NCI-H2171 (cell line): ENCODE measurements at regions not wholly inside any gene's neighbourhood (a gene's known extent, or its start where the extent isn't known, plus 50 kb on each side); places are given as distances from the start of the nearest gene placed in this dataset.
"Not testable (repeated sequence)": the region's sequence is repeated elsewhere in the genome, so short reads cannot be mapped to it uniquely, and the experiment has no call there.

Source experiments
- DNase-seq: peaks from one replicate; lab custom pipeline; 2025; lab: John Stamatoyannopoulos, UW

- no peak for DNase-seq
These were observed 1365.4 kb downstream of the ARAP2 start for GRCh38 chr4:34878961-34879360.

- no peak for DNase-seq
These were observed 1364.1 kb downstream of the ARAP2 start for GRCh38 chr4:34880246-34880645.

GRCh38 chr4:34891892-34892291 lies 1352.4 kb downstream of the ARAP2 start:
- no peak for DNase-seq

GRCh38 chr4:34893382-34893781 lies 1350.9 kb downstream of the ARAP2 start:
- DNase-seq = no peak

- no peak for DNase-seq
These were observed 1324.3 kb downstream of the ARAP2 start for GRCh38 chr4:34920032-34920431.

GRCh38 chr4:34921391-34921790 lies 1322.9 kb downstream of the ARAP2 start:
- DNase-seq = no peak

GRCh38 chr4:34922325-34922724 lies 1322.0 kb downstream of the ARAP2 start:
- no peak for DNase-seq

GRCh38 chr4:34932591-34932990 lies 1311.7 kb downstream of the ARAP2 start:
- DNase-seq = no peak

GRCh38 chr4:34935739-34936138 lies 1308.6 kb downstream of the ARAP2 start:
- no peak for DNase-seq

GRCh38 chr4:34939073-34939472 lies 1305.2 kb downstream of the ARAP2 start:
- DNase-seq = no peak

GRCh38 chr4:34943741-34944386 lies 1300.5 kb downstream of the ARAP2 start:
- DNase-seq = no peak

GRCh38 chr4:34950926-34951325 lies 1293.4 kb downstream of the ARAP2 start:
- DNase-seq = no peak

GRCh38 chr4:34953145-34953799 lies 1291.0 kb downstream of the ARAP2 start:
- DNase-seq = no peak

GRCh38 chr4:34964613-34965012 lies 1279.7 kb downstream of the ARAP2 start:
- no peak for DNase-seq

- DNase-seq = no peak
These were observed 1272.1 kb downstream of the ARAP2 start for GRCh38 chr4:34972189-34972588.

- no peak for DNase-seq
These were observed 1270.5 kb downstream of the ARAP2 start for GRCh38 chr4:34973650-34974312.

GRCh38 chr4:34974313-34974680 lies 1270.0 kb downstream of the ARAP2 start:
- no peak for DNase-seq

- DNase-seq = not testable (repeated sequence)
These were observed 1223.1 kb downstream of the ARAP2 start for GRCh38 chr4:35021222-35021621.

GRCh38 chr4:35025152-35025834 lies 1219.0 kb downstream of the ARAP2 start:
- DNase-seq = no peak

- no peak for DNase-seq
These were observed 1206.1 kb downstream of the ARAP2 start for GRCh38 chr4:35038079-35038805.

- no peak for DNase-seq
These were observed 1205.5 kb downstream of the ARAP2 start for GRCh38 chr4:35038845-35039244.

- DNase-seq = no peak
These were observed 1191.8 kb downstream of the ARAP2 start for GRCh38 chr4:35052546-35052945.
